Gastroesophageal sphincter (tissue), 4 donors: ENCODE measurements at regions not wholly inside any gene's neighbourhood (a gene's known extent, or its start where the extent isn't known, plus 50 kb on each side); places are given as distances from the start of the nearest gene placed in this dataset.
A peak's percentile ranks its signal among the peaks of the same experiment; 100 is the strongest.

Source experiments
- ATAC-seq: fragments of 150-250 bp; one replicate; pipeline ENCODE4 v1.9.1; 2016; ENCODE audit warnings: mild to moderate bottlenecking, moderate library complexity
- H3K27ac ChIP-seq, 4 donors: fragments of 200-600 bp; sonication (generic) in 3 of 4; 1 replicate in 3 of 4; 2 replicates in 1 of 4; pipeline ENCODE4 v1.5.1; 2016 to 2019
- H3K27me3 ChIP-seq: fragments of 200-600 bp; sonication (generic); one replicate; pipeline ENCODE4 v1.5.1; 2019
- H3K36me3 ChIP-seq, 2 donors: fragments of 200-600 bp; sonication (generic); one replicate each; pipeline ENCODE4 v1.5.1; 2019; ENCODE audit warnings: control low read depth in 1 of 2
- H3K4me1 ChIP-seq, 3 donors: fragments of 200-600 bp; sonication (generic); 1 replicate in 2 of 3; 2 replicates in 1 of 3; pipeline ENCODE4 v1.5.1; 2016 to 2019; ENCODE audit warnings: control low read depth in 2 of 3
- H3K4me3 ChIP-seq, 2 donors: fragments of 200-600 bp; sonication (generic); one replicate each; pipeline ENCODE4 v1.5.1; 2019; ENCODE audit warnings: mild to moderate bottlenecking in 1 of 2, moderate library complexity in 1 of 2
- H3K9me3 ChIP-seq, 3 donors: fragments of 200-600 bp; sonication (generic); one replicate each; pipeline ENCODE4 v1.5.1; 2017 to 2019; ENCODE audit warnings: control low read depth in 2 of 3
- EP300 ChIP-seq: sonication (generic); formaldehyde crosslinking; IDR thresholded peaks from one replicate; pipeline ENCODE4 v1.6.1; 2017; ENCODE audit warnings: antibody characterized with exemption, mild to moderate bottlenecking
- POLR2A ChIP-seq, 2 donors: fragments of 450-650 bp; IDR thresholded peaks; one replicate each; pipeline ENCODE4 v1.6.1; 2017; ENCODE audit warnings: antibody characterized with exemption in 2 of 2, mild to moderate bottlenecking in 2 of 2, moderate library complexity in 1 of 2
- POLR2AphosphoS5 ChIP-seq: sonication (generic); formaldehyde crosslinking; IDR thresholded peaks from one replicate; pipeline ENCODE4 v1.6.1; 2017; ENCODE audit warnings: antibody characterized with exemption
- WGBS, 2 donors: methylation state at CpG; one replicate each; pipeline ENCODE4 v1.1.5; 2018; ENCODE audit warnings: low coverage in 1 of 2; 5-methylcytosine and 5-hydroxymethylcytosine counted together
- TF ChIP-seq, protein P1 (sequence below), 4 experiments: fragments of 200-600 bp in 2 of 4; fragments of 450-650 bp in 2 of 4; sonication (generic) in 1 of 4; IDR thresholded peaks; one replicate each; pipeline ENCODE4 v1.5.1; 2017 to 2019; ENCODE audit warnings: antibody characterized with exemption in 4 of 4, mild to moderate bottlenecking in 2 of 4, moderate library complexity in 2 of 4

- no peaks in the 10 kb centered on the region for H3K36me3 ChIP-seq
- H3K4me3 ChIP-seq: no peak overlapping the region
- H3K27me3 ChIP-seq: no peaks in the 10 kb centered on the region
- 90 to 94% methylated on average over 2 to 4 of the region's 5 CpGs for WGBS, 2 donors
- no peaks in the 10 kb centered on the region for H3K4me1 ChIP-seq
- H3K27ac ChIP-seq: no peak overlapping the region
- H3K9me3 ChIP-seq: peaks cover 0 to under 1% (median 0%) of the 10 kb centered on the region in 3 donors
- no peak for TF ChIP-seq POLR2A (IDR thresholded peaks at IDR 0.05)
- ATAC-seq: no peak
These were observed 133.7 kb upstream of the CXCL13 start for GRCh38 chr4:77471821-77472495.

GRCh38 chr4:77473509-77473908 lies 132.1 kb upstream of the CXCL13 start:
- no peak overlapping the region for H3K27ac ChIP-seq
- H3K9me3 ChIP-seq: peaks cover 0 to 15% (median 0%) of the 10 kb centered on the region in 3 donors
- no peaks in the 10 kb centered on the region for H3K27me3 ChIP-seq
- ATAC-seq: no peak
- WGBS, 2 donors: no CpG with 5 or more reads among the region's 1 CpG
- no peak overlapping the region for H3K4me3 ChIP-seq
- no peaks in the 10 kb centered on the region for H3K36me3 ChIP-seq
- no peaks in the 10 kb centered on the region for H3K4me1 ChIP-seq
- TF ChIP-seq POLR2AphosphoS5 (no peak), EP300 (no peak), POLR2A (IDR thresholded peaks at IDR 0.05) (no peak)
- TF ChIP-seq, protein P1, sequence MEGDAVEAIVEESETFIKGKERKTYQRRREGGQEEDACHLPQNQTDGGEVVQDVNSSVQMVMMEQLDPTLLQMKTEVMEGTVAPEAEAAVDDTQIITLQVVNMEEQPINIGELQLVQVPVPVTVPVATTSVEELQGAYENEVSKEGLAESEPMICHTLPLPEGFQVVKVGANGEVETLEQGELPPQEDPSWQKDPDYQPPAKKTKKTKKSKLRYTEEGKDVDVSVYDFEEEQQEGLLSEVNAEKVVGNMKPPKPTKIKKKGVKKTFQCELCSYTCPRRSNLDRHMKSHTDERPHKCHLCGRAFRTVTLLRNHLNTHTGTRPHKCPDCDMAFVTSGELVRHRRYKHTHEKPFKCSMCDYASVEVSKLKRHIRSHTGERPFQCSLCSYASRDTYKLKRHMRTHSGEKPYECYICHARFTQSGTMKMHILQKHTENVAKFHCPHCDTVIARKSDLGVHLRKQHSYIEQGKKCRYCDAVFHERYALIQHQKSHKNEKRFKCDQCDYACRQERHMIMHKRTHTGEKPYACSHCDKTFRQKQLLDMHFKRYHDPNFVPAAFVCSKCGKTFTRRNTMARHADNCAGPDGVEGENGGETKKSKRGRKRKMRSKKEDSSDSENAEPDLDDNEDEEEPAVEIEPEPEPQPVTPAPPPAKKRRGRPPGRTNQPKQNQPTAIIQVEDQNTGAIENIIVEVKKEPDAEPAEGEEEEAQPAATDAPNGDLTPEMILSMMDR (IDR thresholded peaks at IDR 0.05): peak in 1 of 4 experiments; percentile 20

GRCh38 chr4:77481856-77482255 lies 123.8 kb upstream of the CXCL13 start:
- 78 to 100% methylated on average over 1 of the region's 1 CpG for WGBS, 2 donors
- Histone ChIP-seq H3K9me3 (peaks cover 0 to 15% (median 0%) of the 10 kb centered on the region in 3 donors), H3K27me3 (no peaks in the 10 kb centered on the region), H3K36me3 (no peaks in the 10 kb centered on the region), H3K4me1 (no peaks in the 10 kb centered on the region), H3K4me3 (no peak overlapping the region), H3K27ac (no peak overlapping the region)
- no peak for TF ChIP-seq POLR2AphosphoS5
- no peak for TF ChIP-seq POLR2A (IDR thresholded peaks at IDR 0.05)
- TF ChIP-seq, protein P1 (IDR thresholded peaks at IDR 0.05): no peak
- no peak for TF ChIP-seq EP300
- no peak for ATAC-seq

DNA sequence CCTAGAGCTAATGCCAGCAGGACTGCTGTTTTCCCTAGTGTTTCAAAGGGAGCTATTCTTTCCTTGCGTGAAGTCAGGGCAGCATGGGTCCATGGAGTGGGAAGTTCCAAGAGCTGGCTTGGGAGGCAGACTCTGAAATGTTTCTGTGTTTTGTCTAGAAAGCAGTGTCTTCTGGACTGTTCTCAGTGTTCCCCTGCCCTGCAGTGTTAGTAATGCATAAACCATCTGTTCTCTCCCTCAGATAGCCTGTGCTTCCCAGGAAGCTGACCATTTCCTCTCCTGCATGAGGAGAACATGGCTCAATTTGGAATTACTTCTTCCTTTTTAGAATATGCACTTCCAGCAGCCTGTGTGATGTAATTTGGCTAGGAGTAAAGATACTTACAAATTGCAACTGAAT lies 116.7 kb upstream of the CXCL13 start:
- Histone ChIP-seq H3K4me1 (no peaks in the 10 kb centered on the region), H3K9me3 (no peaks in the 10 kb centered on the region), H3K27ac (no peak overlapping the region), H3K36me3 (no peaks in the 10 kb centered on the region), H3K4me3 (no peak overlapping the region), H3K27me3 (no peaks in the 10 kb centered on the region)
- TF ChIP-seq, protein P1 (IDR thresholded peaks at IDR 0.05): no peak
- TF ChIP-seq POLR2AphosphoS5 (no peak), POLR2A (IDR thresholded peaks at IDR 0.05) (no peak), EP300 (no peak)
- 0 to 50% methylated on average over 1 of the region's 1 CpG for WGBS, 2 donors
- no peak for ATAC-seq

DNA sequence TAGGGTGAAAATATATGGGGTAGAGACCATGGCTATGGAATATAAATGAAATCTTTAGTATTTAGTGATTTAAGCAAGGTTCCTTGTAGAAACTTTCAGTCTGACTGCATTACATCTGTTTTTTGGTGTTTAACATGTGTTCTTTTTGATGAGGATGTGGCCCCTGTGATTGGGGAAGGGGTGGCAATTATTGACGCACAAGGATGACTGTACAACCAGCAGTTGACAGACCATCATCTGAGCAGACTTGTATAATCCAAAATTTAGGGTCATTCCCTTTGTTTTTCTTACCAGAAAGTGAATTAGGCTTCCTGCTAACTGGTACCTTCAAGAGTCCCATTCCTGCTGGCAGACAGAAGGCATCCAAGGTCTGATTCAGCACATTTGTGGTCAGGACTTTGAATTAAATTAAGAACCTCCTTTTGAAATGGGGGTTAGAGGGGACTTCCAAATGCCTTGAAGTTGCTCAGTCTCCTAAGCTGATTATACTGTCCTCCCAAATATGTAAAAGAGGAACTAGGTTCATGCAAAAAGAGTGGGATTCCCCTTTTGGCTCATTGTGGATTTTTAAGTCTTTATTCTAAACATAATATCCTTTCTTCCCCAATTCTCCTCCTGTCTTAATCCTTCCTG lies 112.4 kb upstream of the CXCL13 start:
- 85 to 89% methylated on average over 1 of the region's 1 CpG for WGBS, 2 donors

More for the DNA sequence above, 112.4 kb upstream of the CXCL13 start:
- no peaks in the 10 kb centered on the region for H3K36me3 ChIP-seq
- no peak overlapping the region for H3K27ac ChIP-seq
- no peak for ATAC-seq
- H3K4me1 ChIP-seq: no peaks in the 10 kb centered on the region
- TF ChIP-seq POLR2AphosphoS5 (no peak), EP300 (no peak), POLR2A (IDR thresholded peaks at IDR 0.05) (no peak)
- TF ChIP-seq, protein P1 (IDR thresholded peaks at IDR 0.05): no peak
- no peaks in the 10 kb centered on the region for H3K27me3 ChIP-seq
- no peaks in the 10 kb centered on the region for H3K9me3 ChIP-seq
- no peak overlapping the region for H3K4me3 ChIP-seq
